Esophagus squamous epithelium (tissue), 5 donors: ENCODE measurements at regions not wholly inside any gene's neighbourhood (a gene's known extent, or its start where the extent isn't known, plus 50 kb on each side); places are given as distances from the start of the nearest gene placed in this dataset.

Experiments
- DNase-seq: peaks from one replicate; lab custom pipeline; 2025; lab: John Stamatoyannopoulos, UW
- H3K27ac ChIP-seq, 4 donors: fragments of 200-600 bp; sonication (generic); one replicate each; pipeline ENCODE4 v1.5.1; 2016 to 2019; ENCODE audit warnings: mild to moderate bottlenecking in 1 of 4
- H3K27me3 ChIP-seq, 4 donors: fragments of 200-600 bp; sonication (generic); 1 replicate in 3 of 4; 2 replicates in 1 of 4; pipeline versions ENCODE4 v1.5.1 to v1.6.0; 2017 to 2021; ENCODE audit warnings: antibody characterized with exemption in 1 of 4
- H3K36me3 ChIP-seq, 3 donors: fragments of 200-600 bp; sonication (generic); one replicate each; pipeline ENCODE4 v1.5.1; 2016 to 2019
- H3K4me1 ChIP-seq, 3 donors: fragments of 200-600 bp; sonication (generic); one replicate each; pipeline ENCODE4 v1.5.1; 2017 to 2019
- H3K4me3 ChIP-seq, 4 donors: fragments of 200-600 bp; sonication (generic); 1 replicate in 3 of 4; 2 replicates in 1 of 4; pipeline ENCODE4 v1.5.1; 2016 to 2019; ENCODE audit warnings: mild to moderate bottlenecking in 2 of 4, moderate library complexity in 1 of 4
- H3K9me3 ChIP-seq, 3 donors: fragments of 200-600 bp; sonication (generic); one replicate each; pipeline ENCODE4 v1.5.1; 2016 to 2019
- CTCF ChIP-seq, 6 experiments: fragments of 450-650 bp in 4 of 6; fragments of 200-600 bp in 2 of 6; sonication (generic) in 2 of 6; IDR thresholded peaks; one replicate each; pipeline ENCODE4 v1.5.1; 2016 to 2019; ENCODE audit warnings: antibody characterized with exemption in 6 of 6, mild to moderate bottlenecking in 4 of 6, moderate library complexity in 4 of 6
- POLR2A ChIP-seq, 4 donors: fragments of 450-650 bp; IDR thresholded peaks; one replicate each; pipeline ENCODE4 v1.6.1; 2017; ENCODE audit warnings: antibody characterized with exemption in 4 of 4, mild to moderate bottlenecking in 4 of 4, moderate library complexity in 3 of 4
- WGBS, 2 donors: methylation state at CpG; one replicate each; pipeline ENCODE4 v1.1.5; 2018; 5-methylcytosine and 5-hydroxymethylcytosine counted together
- intact Hi-C: fragments of 100-400 bp; cut with DNase I; formaldehyde crosslinking; loops from one replicate; pipeline ENCODE4 v1.15.0; 2022
- donor health status: DM: yes; HTN: yes; CAD: no.

GRCh38 chr12:75724928-75725312 is 213.5 kb upstream of the KRR1 start:
- Histone ChIP-seq H3K27ac (peak overlapping the region; percentile 16 to 82 (median 29)), H3K27me3 (no peaks in the 10 kb centered on the region), H3K36me3 (no peaks in the 10 kb centered on the region), H3K4me1 (peaks cover 19 to 57% (median 43%) of the 10 kb centered on the region in 3 donors), H3K4me3 (no peak overlapping the region), H3K9me3 (no peaks in the 10 kb centered on the region)
- intact Hi-C loops: no loop called here
- TF ChIP-seq POLR2A (IDR thresholded peaks at IDR 0.05) (no peak), CTCF (IDR thresholded peaks at IDR 0.05) (no peak)
- DNase-seq: no peak
- WGBS, 2 donors: 31 to 41% methylated on average over 5 of the region's 5 CpGs

GRCh38 chr12:75724307-75724927 is 213.0 kb upstream of the KRR1 start:
- intact Hi-C loops: no loop called here
- DNase-seq: no peak
- H3K27ac ChIP-seq: peak overlapping the region; percentile 16 to 82 (median 50)

GRCh38 chr12:75722714-75723200 is 211.3 kb upstream of the KRR1 start:
- Histone ChIP-seq H3K9me3 (no peaks in the 10 kb centered on the region), H3K27ac (peak overlapping the region; percentile 53 to 82 (median 80)), H3K36me3 (no peaks in the 10 kb centered on the region), H3K4me1 (peaks cover 22 to 77% (median 45%) of the 10 kb centered on the region in 3 donors), H3K27me3 (no peaks in the 10 kb centered on the region), H3K4me3 (no peak overlapping the region)
- 0 to 1% methylated on average over 5 of the region's 5 CpGs for WGBS, 2 donors
- no peak for TF ChIP-seq CTCF (IDR thresholded peaks at IDR 0.05)
- TF ChIP-seq POLR2A (IDR thresholded peaks at IDR 0.05): no peak
- no peak for DNase-seq
- intact Hi-C loops: no loop called here

More at GRCh38 chr12:75724307-75724927, 213.0 kb upstream of the KRR1 start:
- H3K36me3 ChIP-seq: no peaks in the 10 kb centered on the region
- H3K4me3 ChIP-seq: no peak overlapping the region
- WGBS, 2 donors: 76 to 92% methylated on average over 11 of the region's 11 CpGs
- TF ChIP-seq CTCF (IDR thresholded peaks at IDR 0.05): no peak
- TF ChIP-seq POLR2A (IDR thresholded peaks at IDR 0.05): no peak
- H3K27me3 ChIP-seq: no peaks in the 10 kb centered on the region
- H3K4me1 ChIP-seq: peaks cover 19 to 61% (median 45%) of the 10 kb centered on the region in 3 donors
- no peaks in the 10 kb centered on the region for H3K9me3 ChIP-seq

GRCh38 chr12:75721796-75722195 is 210.4 kb upstream of the KRR1 start:
- DNase-seq: no peak
- TF ChIP-seq POLR2A (IDR thresholded peaks at IDR 0.05) (no peak), CTCF (IDR thresholded peaks at IDR 0.05) (no peak)
- Histone ChIP-seq H3K9me3 (no peaks in the 10 kb centered on the region), H3K4me3 (no peak overlapping the region), H3K4me1 (peaks cover 22 to 86% (median 45%) of the 10 kb centered on the region in 3 donors), H3K27me3 (no peaks in the 10 kb centered on the region), H3K27ac (peak overlapping the region; percentile 53 to 82 (median 80)), H3K36me3 (no peaks in the 10 kb centered on the region)
- intact Hi-C loops: no loop called here
- WGBS, 2 donors: 37 to 45% methylated on average over 2 of the region's 2 CpGs

- Histone ChIP-seq H3K27me3 (no peaks in the 10 kb centered on the region), H3K4me1 (peaks cover 22 to 92% (median 44%) of the 10 kb centered on the region in 3 donors), H3K4me3 (no peak overlapping the region), H3K27ac (peak overlapping the region; percentile 53 to 82 (median 80)), H3K36me3 (no peaks in the 10 kb centered on the region), H3K9me3 (no peaks in the 10 kb centered on the region)
- TF ChIP-seq POLR2A (IDR thresholded peaks at IDR 0.05) (no peak), CTCF (IDR thresholded peaks at IDR 0.05) (no peak)
- no peak for DNase-seq
- intact Hi-C loops: no loop called here
- WGBS, 2 donors: 15 to 34% methylated on average over 6 of the region's 6 CpGs
Observed at GRCh38 chr12:75720812-75721641, 209.6 kb upstream of the KRR1 start.
